Ovary (tissue), 7 donors: ENCODE measurements at regions not wholly inside any gene's neighbourhood (a gene's known extent, or its start where the extent isn't known, plus 50 kb on each side); places are given as distances from the start of the nearest gene placed in this dataset.

Source experiments
- DNase-seq, 5 donors: peaks; one replicate each; pipeline ENCODE4 v3.0.0-alpha.2; 2019 to 2020
- H3K27ac ChIP-seq, 2 donors: fragments of 200-600 bp; one replicate each; pipeline versions ENCODE4 v1.5.1 to v1.8.0; 2019 to 2022
- H3K27me3 ChIP-seq: fragments of 200-600 bp; one replicate; pipeline ENCODE4 v1.8.0; 2022
- H3K36me3 ChIP-seq: fragments of 200-600 bp; sonication (generic); one replicate; pipeline ENCODE4 v1.5.1; 2019
- H3K4me1 ChIP-seq: one replicate; pipeline ENCODE4 v1.8.1; 2013; ENCODE audit warnings: mild to moderate bottlenecking, moderate library complexity; ENCODE audit not compliant: insufficient read depth
- H3K4me3 ChIP-seq: fragments of 200-600 bp; sonication (generic); one replicate; pipeline ENCODE4 v1.5.1; 2017
- H3K9me3 ChIP-seq, 2 donors: fragments of 200-600 bp in 1 of 2; sonication (generic) in 1 of 2; one replicate each; pipeline versions ENCODE4 v1.5.1 to v1.8.1; 2013 to 2019; ENCODE audit warnings: mild to moderate bottlenecking in 1 of 2, moderate library complexity in 1 of 2
- EP300 ChIP-seq: sonication (generic); formaldehyde crosslinking; IDR thresholded peaks from one replicate; pipeline ENCODE4 v1.6.1; 2017; ENCODE audit warnings: antibody characterized with exemption
- POLR2A ChIP-seq: fragments of 450-650 bp; IDR thresholded peaks from one replicate; pipeline ENCODE4 v1.6.1; 2017; ENCODE audit warnings: antibody characterized with exemption, mild to moderate bottlenecking, moderate library complexity
- WGBS, 3 donors: extraction: QIAGEN DNeasy Blood & Tissue Kit in 1 of 3; methylation state at CpG; one replicate each; pipeline versions ENCODE4 v1.1.5 to v1.1.7; 2013 to 2017; 5-methylcytosine and 5-hydroxymethylcytosine counted together
- intact Hi-C, 4 donors: fragments of 100-400 bp; cut with DNase I; formaldehyde crosslinking; loops; one replicate each; pipeline versions ENCODE4 v1.11.0 to v1.15.1; 2022 to 2023
- TF ChIP-seq, protein P1 (sequence below), 3 donors: fragments of 450-650 bp in 2 of 3; fragments of 200-600 bp in 1 of 3; IDR thresholded peaks; one replicate each; pipeline versions ENCODE4 v1.5.1 to v1.8.0; 2016 to 2022; ENCODE audit warnings: antibody characterized with exemption in 3 of 3, mild to moderate bottlenecking in 1 of 3
- donor health status: DM: no; HTN: no; CAD: no; lungs with moderate emphysema.
- donor health status: DM: no; HTN: no; CAD: no.
- donor health status: Bipolar disorder and iron deficiency.
- donor health status: DM: no; HTN: no; CAD: no.
- donor health status: DM: yes; HTN: yes; CAD: no.

DNA sequence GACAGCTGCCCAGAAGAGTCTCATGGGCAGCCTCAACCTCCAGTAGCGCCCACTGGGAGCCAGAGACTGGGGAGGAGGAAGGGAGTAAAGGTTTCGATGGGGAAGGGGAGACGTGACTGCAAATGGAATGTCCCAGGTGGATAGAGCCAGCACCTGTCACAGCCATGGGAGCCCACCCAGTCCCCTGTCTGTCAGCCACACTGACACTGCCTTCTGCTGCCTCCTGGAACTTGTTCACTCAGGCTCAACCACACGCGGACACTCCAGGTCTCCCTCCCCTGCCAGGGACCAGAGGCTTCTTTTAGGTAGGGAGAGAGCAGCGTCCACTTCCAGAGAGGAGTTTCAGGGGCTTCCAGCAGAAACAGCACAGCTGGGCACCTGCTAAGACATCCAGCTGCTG lies 346.3 kb downstream of the NPHP4 start:
- Histone ChIP-seq H3K9me3 (no peaks in the 10 kb centered on the region), H3K27me3 (no peaks in the 10 kb centered on the region), H3K4me1 (no peaks in the 10 kb centered on the region), H3K36me3 (no peaks in the 10 kb centered on the region), H3K4me3 (no peak overlapping the region), H3K27ac (no peak overlapping the region)
- TF ChIP-seq EP300 = no peak
- TF ChIP-seq, protein P1, sequence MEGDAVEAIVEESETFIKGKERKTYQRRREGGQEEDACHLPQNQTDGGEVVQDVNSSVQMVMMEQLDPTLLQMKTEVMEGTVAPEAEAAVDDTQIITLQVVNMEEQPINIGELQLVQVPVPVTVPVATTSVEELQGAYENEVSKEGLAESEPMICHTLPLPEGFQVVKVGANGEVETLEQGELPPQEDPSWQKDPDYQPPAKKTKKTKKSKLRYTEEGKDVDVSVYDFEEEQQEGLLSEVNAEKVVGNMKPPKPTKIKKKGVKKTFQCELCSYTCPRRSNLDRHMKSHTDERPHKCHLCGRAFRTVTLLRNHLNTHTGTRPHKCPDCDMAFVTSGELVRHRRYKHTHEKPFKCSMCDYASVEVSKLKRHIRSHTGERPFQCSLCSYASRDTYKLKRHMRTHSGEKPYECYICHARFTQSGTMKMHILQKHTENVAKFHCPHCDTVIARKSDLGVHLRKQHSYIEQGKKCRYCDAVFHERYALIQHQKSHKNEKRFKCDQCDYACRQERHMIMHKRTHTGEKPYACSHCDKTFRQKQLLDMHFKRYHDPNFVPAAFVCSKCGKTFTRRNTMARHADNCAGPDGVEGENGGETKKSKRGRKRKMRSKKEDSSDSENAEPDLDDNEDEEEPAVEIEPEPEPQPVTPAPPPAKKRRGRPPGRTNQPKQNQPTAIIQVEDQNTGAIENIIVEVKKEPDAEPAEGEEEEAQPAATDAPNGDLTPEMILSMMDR (IDR thresholded peaks at IDR 0.05) = no peak
- no peak for TF ChIP-seq POLR2A
- WGBS, 3 donors = 72 to 87% (median 77%) methylated on average over 6 of the region's 6 CpGs
- no peak for DNase-seq
- intact Hi-C loops = no loop called here

- no peaks in the 10 kb centered on the region for H3K4me1 ChIP-seq
- no peaks in the 10 kb centered on the region for H3K36me3 ChIP-seq
- no peak overlapping the region for H3K4me3 ChIP-seq
- no peaks in the 10 kb centered on the region for H3K27me3 ChIP-seq
- DNase-seq = no peak
- no peaks in the 10 kb centered on the region for H3K9me3 ChIP-seq
- TF ChIP-seq, protein P1 (IDR thresholded peaks at IDR 0.05) = no peak
- no peak for TF ChIP-seq POLR2A
- TF ChIP-seq EP300 = no peak
- WGBS, 3 donors = 66 to 83% (median 80%) methylated on average over 5 of the region's 5 CpGs
- intact Hi-C loops = no loop called here
- no peak overlapping the region for H3K27ac ChIP-seq
These were observed 347.2 kb downstream of the NPHP4 start for GRCh38 chr1:5645135-5645399.

DNA sequence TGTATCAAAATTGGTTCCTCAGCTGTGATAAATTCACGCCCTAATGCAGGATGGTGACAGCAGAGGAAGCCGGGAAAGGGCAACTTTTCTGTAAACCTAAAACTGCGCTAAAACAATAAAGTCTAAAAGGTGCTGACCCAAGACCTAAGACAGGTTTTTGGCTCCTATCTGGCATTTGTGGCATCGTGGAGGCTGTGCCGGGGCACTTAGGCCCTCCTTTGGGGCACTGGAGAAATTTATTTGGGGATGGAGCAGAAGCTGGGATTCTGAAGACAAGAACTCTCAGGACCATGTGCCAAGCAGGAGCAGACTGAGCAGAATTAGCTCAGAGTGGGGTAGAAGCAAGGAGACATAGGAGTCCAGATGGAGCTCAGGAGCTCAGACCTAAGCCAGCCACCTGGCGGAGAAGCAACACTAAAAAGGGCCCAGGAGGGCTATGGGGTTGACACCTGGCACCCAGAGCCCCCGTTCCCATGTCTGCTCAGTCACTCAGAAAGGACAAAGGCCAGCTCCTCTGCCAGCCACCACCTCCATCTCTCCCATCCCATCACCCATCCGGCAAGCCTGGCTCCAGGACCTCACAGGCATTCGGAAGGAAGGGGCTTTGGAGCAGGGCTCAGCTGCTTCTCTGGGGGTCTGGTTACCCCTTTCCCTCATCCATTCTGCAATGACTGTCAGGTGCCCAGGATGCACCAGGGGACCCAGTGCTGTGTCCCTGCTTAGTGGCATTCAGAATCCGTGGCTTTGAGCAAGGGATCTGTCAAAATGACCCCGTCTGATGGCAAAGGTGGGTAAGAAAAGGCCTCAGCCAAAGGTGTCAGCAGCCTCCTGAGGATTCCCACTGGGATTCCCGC lies 347.7 kb downstream of the NPHP4 start:
- Histone ChIP-seq H3K9me3 (no peaks in the 10 kb centered on the region), H3K27me3 (no peaks in the 10 kb centered on the region), H3K27ac (no peak overlapping the region), H3K4me3 (no peak overlapping the region), H3K36me3 (no peaks in the 10 kb centered on the region), H3K4me1 (no peaks in the 10 kb centered on the region)
- TF ChIP-seq, protein P1 (IDR thresholded peaks at IDR 0.05) = no peak
- no peak for TF ChIP-seq EP300
- TF ChIP-seq POLR2A = no peak
- no peak for DNase-seq
- intact Hi-C loops = no loop called here
- 88 to 94% (median 90%) methylated on average over 12 of the region's 12 CpGs for WGBS, 3 donors

DNA sequence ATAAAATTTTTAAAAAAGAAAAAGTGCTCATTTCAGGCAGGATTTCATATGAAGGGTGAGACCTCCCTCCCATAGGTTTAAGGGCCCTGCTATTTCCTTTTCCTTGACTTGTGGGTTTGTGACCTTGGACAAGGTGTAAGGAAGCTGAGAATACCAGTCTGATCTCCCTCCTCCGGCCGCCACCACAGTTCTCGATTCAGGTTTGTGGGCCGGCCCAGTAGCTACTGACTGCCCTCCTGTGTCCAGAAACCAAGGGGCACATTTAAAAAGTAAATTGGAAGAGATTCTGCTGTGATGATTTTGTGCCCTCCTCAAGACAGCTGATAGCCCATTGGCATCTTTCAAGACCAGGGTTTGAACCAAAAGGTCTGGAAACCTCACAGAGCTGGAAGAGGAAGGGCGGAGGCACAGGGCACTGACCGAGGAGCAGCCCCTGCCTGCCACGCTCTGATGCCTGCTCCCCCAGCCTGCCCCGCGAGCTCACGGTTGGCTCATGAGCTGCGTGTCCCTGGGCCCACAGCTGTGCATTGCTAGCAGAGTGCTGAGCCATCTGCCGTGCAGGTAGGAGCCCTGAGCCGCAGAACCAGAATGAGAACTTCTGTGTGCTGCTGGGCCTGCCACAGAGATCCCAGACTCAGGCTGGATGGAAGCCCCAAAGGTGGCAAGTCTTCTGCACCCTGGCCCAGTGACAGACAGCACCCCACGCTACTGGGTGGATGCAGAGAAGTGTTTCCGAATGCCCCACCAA lies 348.7 kb downstream of the NPHP4 start:
- DNase-seq = no peak
- no peaks in the 10 kb centered on the region for H3K36me3 ChIP-seq
- intact Hi-C loops = no loop called here
- H3K27me3 ChIP-seq = no peaks in the 10 kb centered on the region
- no peaks in the 10 kb centered on the region for H3K9me3 ChIP-seq
- H3K4me3 ChIP-seq = no peak overlapping the region
- TF ChIP-seq, protein P1 (IDR thresholded peaks at IDR 0.05) = no peak
- no peak for TF ChIP-seq POLR2A
- no peak overlapping the region for H3K27ac ChIP-seq
- 68 to 72% (median 69%) methylated on average over 14 to 15 of the region's 15 CpGs for WGBS, 3 donors
- H3K4me1 ChIP-seq = no peaks in the 10 kb centered on the region
